MM.1S (cell line): ENCODE measurements at regions not wholly inside any gene's neighbourhood (a gene's known extent, or its start where the extent isn't known, plus 50 kb on each side); places are given as distances from the start of the nearest gene placed in this dataset.

Experiments
- DNase-seq: peaks from one replicate; pipeline ENCODE4 v3.0.0-alpha.2; 2015
- H2AFZ ChIP-seq: fragments of 300-600 bp; sonication (generic); 2 replicates; pipeline ENCODE4 v1.6.0; 2016; ENCODE audit warnings: antibody characterized with exemption, low read length
- H3F3A ChIP-seq: fragments of 300-600 bp; sonication (generic); 2 replicates; pipeline ENCODE4 v1.6.1; 2016; ENCODE audit warnings: mild to moderate bottlenecking, antibody characterized with exemption, low read length, moderate library complexity, mixed read lengths; ENCODE audit not compliant: insufficient read depth
- H3K27ac ChIP-seq: fragments of 300-600 bp; sonication (generic); 2 replicates; pipeline ENCODE4 v1.5.1; 2016; ENCODE audit warnings: mild to moderate bottlenecking, low read length
- H3K27me3 ChIP-seq: fragments of 300-600 bp; sonication (generic); replicated peaks from 2 replicates; pipeline ENCODE4 v1.6.0; 2016; ENCODE audit warnings: low read length; ENCODE audit not compliant: insufficient read depth
- H3K36me3 ChIP-seq: fragments of 300-600 bp; sonication (generic); replicated peaks from 2 replicates; pipeline ENCODE4 v1.6.1; 2016; ENCODE audit warnings: mild to moderate bottlenecking, low read length, mixed read lengths; ENCODE audit not compliant: insufficient read depth
- H3K4me1 ChIP-seq: fragments of 300-600 bp; sonication (generic); 2 replicates; pipeline ENCODE4 v1.6.1; 2016; ENCODE audit warnings: low read length, mixed read lengths
- H3K4me2 ChIP-seq: fragments of 300-600 bp; sonication (generic); 2 replicates; pipeline ENCODE4 v1.6.0; 2016; ENCODE audit warnings: low read depth, low read length
- H3K4me3 ChIP-seq: fragments of 300-600 bp; sonication (generic); 2 replicates; pipeline ENCODE4 v1.5.1; 2016; ENCODE audit warnings: low read length, mixed read lengths
- H3K79me2 ChIP-seq: fragments of 300-600 bp; sonication (generic); 2 replicates; pipeline ENCODE4 v1.6.1; 2016; ENCODE audit warnings: mixed run types, low read length, mixed read lengths
- H3K9ac ChIP-seq: fragments of 300-600 bp; sonication (generic); 2 replicates; pipeline ENCODE4 v1.6.1; 2016; ENCODE audit warnings: low read length, mixed read lengths
- H3K9me2 ChIP-seq: fragments of 300-600 bp; sonication (generic); replicated peaks from 2 replicates; pipeline ENCODE4 v1.6.1; 2016; ENCODE audit warnings: mild to moderate bottlenecking, low read length, mixed read lengths; ENCODE audit not compliant: insufficient read depth
- H3K9me3 ChIP-seq: fragments of 300-600 bp; sonication (generic); replicated peaks from 2 replicates; pipeline ENCODE4 v1.6.1; 2016; ENCODE audit warnings: mild to moderate bottlenecking, low read length, mixed read lengths; ENCODE audit not compliant: insufficient read depth
- H4K20me1 ChIP-seq: fragments of 300-600 bp; sonication (generic); 2 replicates; pipeline ENCODE4 v1.6.1; 2016; ENCODE audit warnings: mild to moderate bottlenecking, low read length, moderate library complexity, mixed read lengths; ENCODE audit not compliant: insufficient read depth
- EZH2 ChIP-seq: fragments of 300-600 bp; sonication (generic); optimal IDR thresholded peaks from 2 replicates; pipeline ENCODE3; 2017; ENCODE audit warnings: low read depth, mild to moderate bottlenecking, antibody characterized with exemption, low read length, mixed read lengths
- EZH2phosphoT487 ChIP-seq: fragments of 300-600 bp; sonication (generic); IDR thresholded peaks from 2 replicates; pipeline ENCODE4 v1.6.1; 2018; ENCODE audit warnings: antibody characterized with exemption, low read length
- TF ChIP-seq, protein P1 (sequence below): fragments of 300-600 bp; sonication (generic); IDR thresholded peaks from 2 replicates; pipeline ENCODE4 v1.5.1; 2016; ENCODE audit warnings: antibody characterized with exemption, low read length, mixed read lengths

DNA sequence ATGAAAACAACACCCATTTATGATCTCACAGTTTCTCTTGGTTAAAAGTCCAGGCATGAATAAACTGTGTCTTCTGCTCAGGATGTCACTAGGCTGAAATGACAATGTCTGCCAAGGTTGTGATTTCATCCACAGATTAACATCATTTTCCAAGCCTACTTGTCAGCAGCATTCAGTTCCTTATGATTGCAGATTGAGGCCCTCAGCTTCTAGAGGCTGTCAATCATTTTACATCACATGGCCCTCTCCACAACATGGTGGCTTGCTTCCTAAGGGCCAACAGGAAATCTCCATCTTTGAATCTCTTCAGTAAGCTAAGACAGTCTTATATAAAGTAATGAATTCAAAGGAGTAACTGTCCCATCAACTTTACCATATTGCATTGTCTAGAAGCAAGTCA is 377.6 kb downstream of the ANKRD7 start:
- Histone ChIP-seq H3K9me2 (no peaks in the 10 kb centered on the region), H3K27ac (no peak overlapping the region), H3K9ac (no peak overlapping the region), H3F3A (no peaks in the 10 kb centered on the region), H3K4me3 (no peak overlapping the region), H3K9me3 (no peaks in the 10 kb centered on the region), H3K36me3 (no peaks in the 10 kb centered on the region), H4K20me1 (no peaks in the 10 kb centered on the region), H3K4me2 (no peak overlapping the region), H3K4me1 (no peaks in the 10 kb centered on the region), H3K79me2 (no peaks in the 10 kb centered on the region), H3K27me3 (no peaks in the 10 kb centered on the region), H2AFZ (no peak overlapping the region)
- DNase-seq, result no peak
- no peak for TF ChIP-seq EZH2
- no peak for TF ChIP-seq EZH2phosphoT487
- TF ChIP-seq, protein P1, sequence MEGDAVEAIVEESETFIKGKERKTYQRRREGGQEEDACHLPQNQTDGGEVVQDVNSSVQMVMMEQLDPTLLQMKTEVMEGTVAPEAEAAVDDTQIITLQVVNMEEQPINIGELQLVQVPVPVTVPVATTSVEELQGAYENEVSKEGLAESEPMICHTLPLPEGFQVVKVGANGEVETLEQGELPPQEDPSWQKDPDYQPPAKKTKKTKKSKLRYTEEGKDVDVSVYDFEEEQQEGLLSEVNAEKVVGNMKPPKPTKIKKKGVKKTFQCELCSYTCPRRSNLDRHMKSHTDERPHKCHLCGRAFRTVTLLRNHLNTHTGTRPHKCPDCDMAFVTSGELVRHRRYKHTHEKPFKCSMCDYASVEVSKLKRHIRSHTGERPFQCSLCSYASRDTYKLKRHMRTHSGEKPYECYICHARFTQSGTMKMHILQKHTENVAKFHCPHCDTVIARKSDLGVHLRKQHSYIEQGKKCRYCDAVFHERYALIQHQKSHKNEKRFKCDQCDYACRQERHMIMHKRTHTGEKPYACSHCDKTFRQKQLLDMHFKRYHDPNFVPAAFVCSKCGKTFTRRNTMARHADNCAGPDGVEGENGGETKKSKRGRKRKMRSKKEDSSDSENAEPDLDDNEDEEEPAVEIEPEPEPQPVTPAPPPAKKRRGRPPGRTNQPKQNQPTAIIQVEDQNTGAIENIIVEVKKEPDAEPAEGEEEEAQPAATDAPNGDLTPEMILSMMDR, result no peak

DNA sequence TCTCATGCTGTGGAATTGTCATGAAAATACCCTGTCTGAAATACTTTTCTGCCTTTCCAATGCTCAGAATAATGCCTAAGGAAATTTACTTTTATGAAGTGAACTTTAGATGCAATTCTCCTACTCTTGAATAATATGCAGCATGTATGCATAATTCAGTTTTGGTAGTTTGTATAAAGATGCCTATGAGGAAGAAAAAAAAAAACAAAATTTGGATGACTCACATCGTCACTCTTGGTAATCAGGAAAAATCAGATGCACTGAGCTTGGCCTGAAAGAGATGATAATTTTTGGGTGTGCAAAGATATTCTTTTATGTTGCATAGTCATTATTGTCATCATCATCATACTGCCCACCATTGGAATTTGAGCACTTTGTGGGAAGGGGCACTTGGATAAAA is 382.1 kb downstream of the ANKRD7 start:
- Histone ChIP-seq H3K79me2 (no peaks in the 10 kb centered on the region), H3K36me3 (no peaks in the 10 kb centered on the region), H3K9me2 (no peaks in the 10 kb centered on the region), H3K9me3 (no peaks in the 10 kb centered on the region), H2AFZ (no peak overlapping the region), H3K4me1 (no peaks in the 10 kb centered on the region), H3K27me3 (no peaks in the 10 kb centered on the region), H4K20me1 (no peaks in the 10 kb centered on the region), H3K9ac (no peak overlapping the region), H3K27ac (no peak overlapping the region), H3K4me2 (no peak overlapping the region), H3K4me3 (no peak overlapping the region), H3F3A (no peaks in the 10 kb centered on the region)
- no peak for TF ChIP-seq EZH2
- DNase-seq, result no peak

DNA sequence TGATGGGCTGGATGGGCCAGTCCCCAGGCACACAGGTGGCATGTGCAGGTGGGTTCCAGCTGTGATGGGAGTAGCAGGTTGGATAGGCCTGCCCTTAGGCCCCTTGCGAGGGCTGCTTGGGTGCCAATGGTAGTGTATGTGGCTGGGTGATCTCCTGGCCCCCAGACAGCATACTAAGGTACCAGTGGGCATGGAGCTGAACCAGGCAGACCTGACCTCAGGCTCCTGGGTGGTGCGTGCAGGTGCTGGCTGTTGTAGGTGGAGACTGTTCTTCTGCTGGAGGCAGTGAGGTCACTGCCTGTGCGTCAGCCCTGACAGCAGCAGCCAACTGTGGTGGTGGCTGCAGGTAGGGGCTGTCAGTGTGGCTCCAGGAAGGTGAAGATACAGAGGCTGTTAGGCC is 384.7 kb downstream of the ANKRD7 start:
- Histone ChIP-seq H3K4me1 (no peaks in the 10 kb centered on the region), H3K27ac (no peak overlapping the region), H3K9me2 (no peaks in the 10 kb centered on the region), H3K4me2 (no peak overlapping the region), H3K36me3 (no peaks in the 10 kb centered on the region), H3K4me3 (no peak overlapping the region), H3K9ac (no peak overlapping the region), H3K9me3 (no peaks in the 10 kb centered on the region), H2AFZ (no peak overlapping the region), H3K79me2 (no peaks in the 10 kb centered on the region), H4K20me1 (no peaks in the 10 kb centered on the region), H3K27me3 (no peaks in the 10 kb centered on the region), H3F3A (no peaks in the 10 kb centered on the region)
- DNase-seq, result no peak
- TF ChIP-seq EZH2 (no peak), EZH2phosphoT487 (no peak)
- TF ChIP-seq, protein P1, result no peak

DNA sequence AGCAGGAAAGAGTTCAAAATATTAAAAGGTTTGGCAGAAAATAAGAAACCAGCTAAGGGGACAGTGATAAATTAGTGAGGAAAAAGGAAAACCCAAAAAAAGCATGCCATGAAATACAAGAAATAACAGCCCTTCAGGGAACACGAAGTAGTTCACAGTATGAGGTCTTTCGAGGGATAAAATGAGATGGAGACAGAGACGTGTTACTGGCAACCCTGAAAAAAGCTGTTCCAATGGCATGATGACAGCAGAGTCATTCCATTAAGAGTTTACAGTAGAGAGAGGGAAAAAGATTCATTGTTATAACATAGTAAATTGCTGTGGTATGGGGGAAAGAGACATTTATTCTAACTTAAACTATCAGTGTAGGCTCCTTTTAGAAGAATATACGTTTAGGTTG is 391.2 kb downstream of the ANKRD7 start:
- no peak overlapping the region for H3K27ac ChIP-seq
- H3K27me3 ChIP-seq, result no peaks in the 10 kb centered on the region
- no peak for TF ChIP-seq EZH2
- TF ChIP-seq, protein P1, result no peak
- no peak for TF ChIP-seq EZH2phosphoT487
- DNase-seq, result no peak
- no peaks in the 10 kb centered on the region for H3F3A ChIP-seq
- H3K4me1 ChIP-seq, result no peaks in the 10 kb centered on the region
- H3K4me3 ChIP-seq, result no peak overlapping the region
- no peaks in the 10 kb centered on the region for H3K36me3 ChIP-seq
- no peak overlapping the region for H2AFZ ChIP-seq
- H3K4me2 ChIP-seq, result no peak overlapping the region
- H3K9ac ChIP-seq, result no peak overlapping the region
- H3K79me2 ChIP-seq, result no peaks in the 10 kb centered on the region
- H4K20me1 ChIP-seq, result no peaks in the 10 kb centered on the region
- H3K9me3 ChIP-seq, result no peaks in the 10 kb centered on the region
- no peaks in the 10 kb centered on the region for H3K9me2 ChIP-seq
